ENCODE measurements at regions not wholly inside any gene's neighbourhood (a gene's known extent, or its start where the extent isn't known, plus 50 kb on each side); places are given as distances from the start of the nearest gene placed in this dataset.
A peak's percentile ranks its signal among the peaks of the same experiment; 100 is the strongest.

DNA sequence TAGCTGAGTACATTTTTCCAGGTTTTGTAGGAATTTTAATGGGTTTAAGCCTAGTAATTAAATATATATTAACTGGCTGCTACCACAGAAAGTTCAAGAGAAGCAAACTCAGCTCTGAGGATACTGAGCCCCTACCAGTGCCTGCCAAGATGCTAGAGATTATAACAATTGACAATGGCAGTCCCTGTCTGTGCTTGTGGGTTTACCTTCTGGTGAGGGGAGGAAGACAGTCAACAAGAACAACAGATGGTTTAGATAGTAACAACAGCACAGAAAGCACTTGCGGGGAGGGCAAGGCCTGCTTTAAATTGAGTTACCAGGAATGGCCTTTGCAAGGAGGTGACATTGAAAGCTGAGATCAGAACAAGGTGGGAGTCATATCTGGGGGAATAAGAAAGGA, 56.6 kb upstream of the ARHGEF3 start:
- no peaks in the 10 kb centered on the region for H4K20me1 ChIP-seq (ENCODE audit: insufficient read depth, low read length, poor library complexity, severe bottlenecking)
- no peak overlapping the region for H3K4me3 ChIP-seq (ENCODE audit: low read length, poor library complexity, severe bottlenecking)
- TF ChIP-seq EZH2phosphoT487 (IDR thresholded peaks at IDR 0.05; ENCODE audit: borderline replicate concordance) = no peak
- TF ChIP-seq, protein P1, sequence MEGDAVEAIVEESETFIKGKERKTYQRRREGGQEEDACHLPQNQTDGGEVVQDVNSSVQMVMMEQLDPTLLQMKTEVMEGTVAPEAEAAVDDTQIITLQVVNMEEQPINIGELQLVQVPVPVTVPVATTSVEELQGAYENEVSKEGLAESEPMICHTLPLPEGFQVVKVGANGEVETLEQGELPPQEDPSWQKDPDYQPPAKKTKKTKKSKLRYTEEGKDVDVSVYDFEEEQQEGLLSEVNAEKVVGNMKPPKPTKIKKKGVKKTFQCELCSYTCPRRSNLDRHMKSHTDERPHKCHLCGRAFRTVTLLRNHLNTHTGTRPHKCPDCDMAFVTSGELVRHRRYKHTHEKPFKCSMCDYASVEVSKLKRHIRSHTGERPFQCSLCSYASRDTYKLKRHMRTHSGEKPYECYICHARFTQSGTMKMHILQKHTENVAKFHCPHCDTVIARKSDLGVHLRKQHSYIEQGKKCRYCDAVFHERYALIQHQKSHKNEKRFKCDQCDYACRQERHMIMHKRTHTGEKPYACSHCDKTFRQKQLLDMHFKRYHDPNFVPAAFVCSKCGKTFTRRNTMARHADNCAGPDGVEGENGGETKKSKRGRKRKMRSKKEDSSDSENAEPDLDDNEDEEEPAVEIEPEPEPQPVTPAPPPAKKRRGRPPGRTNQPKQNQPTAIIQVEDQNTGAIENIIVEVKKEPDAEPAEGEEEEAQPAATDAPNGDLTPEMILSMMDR (conservative IDR thresholded peaks at IDR 0.05; ENCODE audit: low read length) = no peak
- H3K4me2 ChIP-seq (ENCODE audit: low read depth, low read length, poor library complexity, severe bottlenecking) = peak overlapping the region; percentile 30
- H3K9me2 ChIP-seq (replicated peaks; ENCODE audit: low read depth, low read length) = no peaks in the 10 kb centered on the region
- H3K36me3 ChIP-seq (ENCODE audit: insufficient read depth, low read length) = no peaks in the 10 kb centered on the region
- no peaks in the 10 kb centered on the region for H3F3A ChIP-seq (ENCODE audit: low read depth)
- peaks cover 62% of the 10 kb centered on the region for H3K4me1 ChIP-seq (ENCODE audit: insufficient read depth, low read length, poor library complexity, severe bottlenecking)
- peaks cover 39% of the 10 kb centered on the region for H3K79me2 ChIP-seq (ENCODE audit: insufficient read depth, low read length)
- no peaks in the 10 kb centered on the region for H3K9me3 ChIP-seq (ENCODE audit: insufficient read depth, low read depth, low read length)
- no peaks in the 10 kb centered on the region for H3K27me3 ChIP-seq (ENCODE audit: insufficient read depth, low read length, poor library complexity, severe bottlenecking)
- H3K9ac ChIP-seq (ENCODE audit: low read depth, low read length, poor library complexity, severe bottlenecking) = no peak overlapping the region
- H2AFZ ChIP-seq (ENCODE audit: low read length) = no peak overlapping the region

DNA sequence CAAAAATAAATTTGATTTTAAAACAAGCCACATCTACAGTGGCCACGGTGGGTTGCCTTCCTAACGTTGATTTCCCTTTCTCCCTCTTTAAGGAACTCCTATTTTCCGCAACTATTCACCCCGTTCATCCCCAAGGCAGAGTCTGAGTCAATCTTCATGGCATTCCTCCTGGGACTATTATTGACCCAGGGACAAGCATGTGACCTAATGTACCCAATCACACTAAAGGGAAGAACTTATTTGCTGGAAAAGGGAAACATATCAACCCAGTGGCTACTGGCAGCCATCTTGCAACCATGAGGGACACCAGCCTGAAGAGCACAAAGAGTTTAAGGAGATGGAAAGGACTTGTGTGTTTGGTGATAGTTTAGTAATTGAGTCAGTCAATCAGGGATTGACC, 55.4 kb upstream of the ARHGEF3 start:
- no peaks in the 10 kb centered on the region for H3K9me3 ChIP-seq (ENCODE audit: insufficient read depth, low read depth, low read length)
- H2AFZ ChIP-seq (ENCODE audit: low read length) = no peak overlapping the region
- no peaks in the 10 kb centered on the region for H3K9me2 ChIP-seq (replicated peaks; ENCODE audit: low read depth, low read length)
- H3K9ac ChIP-seq (ENCODE audit: low read depth, low read length, poor library complexity, severe bottlenecking) = no peak overlapping the region
- H3K27me3 ChIP-seq (ENCODE audit: insufficient read depth, low read length, poor library complexity, severe bottlenecking) = no peaks in the 10 kb centered on the region
- no peak overlapping the region for H3K4me3 ChIP-seq (ENCODE audit: low read length, poor library complexity, severe bottlenecking)
- TF ChIP-seq EZH2phosphoT487 (IDR thresholded peaks at IDR 0.05; ENCODE audit: borderline replicate concordance) = no peak
- no peak overlapping the region for H3K4me2 ChIP-seq (ENCODE audit: low read depth, low read length, poor library complexity, severe bottlenecking)
- peaks cover 54% of the 10 kb centered on the region for H3K4me1 ChIP-seq (ENCODE audit: insufficient read depth, low read length, poor library complexity, severe bottlenecking)
- H3F3A ChIP-seq (ENCODE audit: low read depth) = no peaks in the 10 kb centered on the region
- no peaks in the 10 kb centered on the region for H4K20me1 ChIP-seq (ENCODE audit: insufficient read depth, low read length, poor library complexity, severe bottlenecking)
- no peaks in the 10 kb centered on the region for H3K36me3 ChIP-seq (ENCODE audit: insufficient read depth, low read length)
- peaks cover 32% of the 10 kb centered on the region for H3K79me2 ChIP-seq (ENCODE audit: insufficient read depth, low read length)

DNA sequence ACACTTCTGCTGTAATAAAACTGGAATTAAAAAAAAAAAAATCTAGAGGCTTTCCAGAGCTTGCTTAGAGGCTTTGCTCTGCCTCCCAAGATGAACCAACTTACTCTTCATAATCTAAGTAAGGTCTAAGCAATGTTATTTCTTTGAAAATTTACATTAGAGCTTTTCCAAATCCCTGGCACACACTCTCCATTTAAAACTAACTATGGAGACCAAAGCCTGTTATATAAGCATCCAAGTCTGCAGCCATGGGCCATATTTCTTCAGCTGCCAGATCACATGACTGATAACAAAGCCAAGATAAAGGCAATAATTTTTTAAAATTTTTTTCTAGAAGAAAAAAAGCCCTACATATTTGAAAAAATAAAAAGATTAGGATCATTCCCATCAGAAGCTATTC, 55.0 kb upstream of the ARHGEF3 start:
- TF ChIP-seq EZH2phosphoT487 (IDR thresholded peaks at IDR 0.05; ENCODE audit: borderline replicate concordance) = no peak
- TF ChIP-seq, protein P1 (conservative IDR thresholded peaks at IDR 0.05; ENCODE audit: low read length) = no peak

GRCh38 chr3:56855856-56856512, 54.2 kb upstream of the ARHGEF3 start:
- Histone ChIP-seq H2AFZ (ENCODE audit: low read length) (no peak overlapping the region), H3K9me3 (ENCODE audit: insufficient read depth, low read depth, low read length) (no peaks in the 10 kb centered on the region), H3K4me2 (ENCODE audit: low read depth, low read length, poor library complexity, severe bottlenecking) (no peak overlapping the region), H3K4me3 (ENCODE audit: low read length, poor library complexity, severe bottlenecking) (no peak overlapping the region), H3F3A (ENCODE audit: low read depth) (no peaks in the 10 kb centered on the region), H3K9me2 (replicated peaks; ENCODE audit: low read depth, low read length) (no peaks in the 10 kb centered on the region), H3K79me2 (ENCODE audit: insufficient read depth, low read length) (peaks cover 24% of the 10 kb centered on the region), H3K27me3 (ENCODE audit: insufficient read depth, low read length, poor library complexity, severe bottlenecking) (no peaks in the 10 kb centered on the region), H3K36me3 (ENCODE audit: insufficient read depth, low read length) (no peaks in the 10 kb centered on the region), H4K20me1 (ENCODE audit: insufficient read depth, low read length, poor library complexity, severe bottlenecking) (no peaks in the 10 kb centered on the region), H3K9ac (ENCODE audit: low read depth, low read length, poor library complexity, severe bottlenecking) (peak overlapping the region; percentile 9), H3K4me1 (ENCODE audit: insufficient read depth, low read length, poor library complexity, severe bottlenecking) (peaks cover 43% of the 10 kb centered on the region)
- TF ChIP-seq, protein P1 (conservative IDR thresholded peaks at IDR 0.05; ENCODE audit: low read length) = peak; percentile 99
- no peak for TF ChIP-seq EZH2phosphoT487 (IDR thresholded peaks at IDR 0.05; ENCODE audit: borderline replicate concordance)

More for the DNA sequence above, 55.0 kb upstream of the ARHGEF3 start:
- H3K79me2 ChIP-seq (ENCODE audit: insufficient read depth, low read length) = peaks cover 31% of the 10 kb centered on the region
- H3K9me3 ChIP-seq (ENCODE audit: insufficient read depth, low read depth, low read length) = no peaks in the 10 kb centered on the region
- no peaks in the 10 kb centered on the region for H3F3A ChIP-seq (ENCODE audit: low read depth)
- H3K9ac ChIP-seq (ENCODE audit: low read depth, low read length, poor library complexity, severe bottlenecking) = peak overlapping the region; percentile 9
- no peak overlapping the region for H2AFZ ChIP-seq (ENCODE audit: low read length)
- H3K27me3 ChIP-seq (ENCODE audit: insufficient read depth, low read length, poor library complexity, severe bottlenecking) = no peaks in the 10 kb centered on the region
- no peaks in the 10 kb centered on the region for H3K9me2 ChIP-seq (replicated peaks; ENCODE audit: low read depth, low read length)
- no peak overlapping the region for H3K4me2 ChIP-seq (ENCODE audit: low read depth, low read length, poor library complexity, severe bottlenecking)
- H3K4me1 ChIP-seq (ENCODE audit: insufficient read depth, low read length, poor library complexity, severe bottlenecking) = peaks cover 51% of the 10 kb centered on the region
- H4K20me1 ChIP-seq (ENCODE audit: insufficient read depth, low read length, poor library complexity, severe bottlenecking) = no peaks in the 10 kb centered on the region
- H3K36me3 ChIP-seq (ENCODE audit: insufficient read depth, low read length) = no peaks in the 10 kb centered on the region
- no peak overlapping the region for H3K4me3 ChIP-seq (ENCODE audit: low read length, poor library complexity, severe bottlenecking)
